MG63 (cell line): ENCODE measurements at regions not wholly inside any gene's neighbourhood (a gene's known extent, or its start where the extent isn't known, plus 50 kb on each side); places are given as distances from the start of the nearest gene placed in this dataset.

Experiments used
- DNase-seq: peaks from one replicate; pipeline ENCODE4 v3.0.0-alpha.2; 2020
- H3K27me3 ChIP-seq: fragments of 250-450 bp; sonication (Bioruptor Pico); 2 replicates; pipeline ENCODE4 v1.5.1; 2020; ENCODE audit warnings: mild to moderate bottlenecking, moderate library complexity
- H3K36me3 ChIP-seq: fragments of 250-450 bp; sonication (Bioruptor Pico); 2 replicates; pipeline ENCODE4 v1.5.1; 2020; ENCODE audit warnings: mild to moderate bottlenecking, moderate library complexity
- H3K4me3 ChIP-seq: fragments of 250-450 bp; sonication (Bioruptor Pico); 2 replicates; pipeline ENCODE4 v1.5.1; 2020; ENCODE audit warnings: mild to moderate bottlenecking, moderate library complexity
- H3K9me3 ChIP-seq: fragments of 250-450 bp; sonication (Bioruptor Pico); 2 replicates; pipeline ENCODE4 v1.5.1; 2020; ENCODE audit warnings: mild to moderate bottlenecking, moderate library complexity

DNA sequence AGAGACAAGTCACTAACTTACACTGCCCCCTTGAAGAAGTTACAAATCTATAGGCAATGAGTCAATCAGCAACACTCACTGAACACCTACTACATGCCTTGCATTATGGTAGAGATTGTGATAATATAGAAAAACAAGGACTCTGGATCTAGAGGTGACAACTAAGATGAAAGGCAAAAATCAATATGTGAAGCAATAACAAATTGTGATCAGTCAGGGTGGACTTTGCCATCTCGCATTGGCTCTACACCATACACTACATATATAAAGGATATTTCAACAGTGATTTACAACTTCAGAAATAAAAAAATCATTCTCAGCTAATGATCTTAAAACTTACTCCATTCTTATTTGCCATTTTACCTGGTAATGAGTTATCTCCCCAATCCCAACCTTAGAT lies 210.7 kb upstream of the CD96 start:
- H3K27me3 ChIP-seq = no peaks in the 10 kb centered on the region
- no peaks in the 10 kb centered on the region for H3K9me3 ChIP-seq
- no peak for DNase-seq
- no peaks in the 10 kb centered on the region for H3K36me3 ChIP-seq
- no peak overlapping the region for H3K4me3 ChIP-seq

DNA sequence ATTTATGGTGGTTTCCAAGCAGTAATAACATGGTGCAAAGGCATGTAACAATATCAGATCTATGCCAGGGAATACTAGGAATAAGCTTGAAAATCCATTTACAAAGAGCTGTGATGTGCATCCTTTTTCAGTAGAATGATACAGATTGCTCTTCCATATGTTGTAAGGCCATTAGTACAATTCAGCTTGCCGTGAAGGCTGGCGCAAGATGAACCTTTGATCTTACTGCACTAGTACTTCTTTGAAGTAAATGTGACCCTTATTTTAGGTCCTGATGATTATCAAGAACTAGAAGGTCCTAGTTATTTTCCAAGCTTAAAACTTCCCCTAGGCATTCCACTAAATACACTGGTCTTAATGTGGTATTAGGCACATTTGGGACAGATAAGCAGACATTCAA lies 210.1 kb upstream of the CD96 start:
- H3K4me3 ChIP-seq = no peak overlapping the region
- H3K36me3 ChIP-seq = no peaks in the 10 kb centered on the region
- no peaks in the 10 kb centered on the region for H3K9me3 ChIP-seq
- DNase-seq = no peak
- H3K27me3 ChIP-seq = no peaks in the 10 kb centered on the region

DNA sequence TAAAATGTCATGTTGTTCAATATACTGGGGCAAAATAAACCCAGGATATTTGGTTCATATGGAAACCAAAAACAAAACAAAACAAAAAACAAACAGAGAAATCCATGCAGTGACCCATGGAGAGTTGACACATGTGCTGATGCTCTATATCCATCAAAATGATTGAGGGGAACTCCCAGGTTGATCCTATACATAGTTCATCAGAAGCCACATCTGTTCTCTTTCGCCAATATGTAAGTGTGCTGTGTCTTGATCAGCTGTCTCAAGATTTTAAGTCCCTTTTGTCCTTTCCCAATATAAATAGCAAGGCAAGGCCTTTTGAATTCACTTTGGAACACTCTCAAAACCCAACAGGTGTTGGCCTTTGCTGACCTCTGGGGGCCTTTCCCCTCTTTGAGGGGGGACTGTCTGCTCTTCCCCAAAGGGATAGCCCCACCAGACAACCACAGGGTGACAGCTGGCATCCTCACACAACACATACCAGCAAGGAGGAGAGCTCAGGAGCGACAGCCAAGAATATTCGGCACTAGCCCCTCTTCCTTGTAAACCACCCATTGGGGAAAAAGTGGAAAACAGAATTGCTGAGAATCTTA lies 209.4 kb upstream of the CD96 start:
- DNase-seq = no peak
- H3K27me3 ChIP-seq = no peaks in the 10 kb centered on the region
- H3K36me3 ChIP-seq = no peaks in the 10 kb centered on the region
- no peak overlapping the region for H3K4me3 ChIP-seq
- no peaks in the 10 kb centered on the region for H3K9me3 ChIP-seq

DNA sequence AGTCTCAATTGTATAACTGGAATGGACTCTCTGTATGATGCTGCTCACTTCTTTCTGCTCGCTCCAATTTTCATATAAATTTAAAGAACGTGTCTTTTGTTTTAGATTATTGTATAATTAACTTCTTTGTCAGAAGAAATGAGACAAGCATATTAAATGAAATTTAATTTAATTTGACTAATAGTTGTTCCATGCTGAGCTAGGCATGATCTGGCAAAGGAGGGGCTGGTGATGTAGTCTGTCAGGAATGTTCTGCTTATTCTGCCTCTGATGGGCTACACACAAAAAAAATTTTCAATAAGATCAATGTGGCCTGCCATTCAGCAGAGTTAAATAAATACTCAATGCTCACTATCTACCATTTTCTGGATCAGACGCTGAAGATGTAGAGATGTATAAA lies 208.4 kb upstream of the CD96 start:
- Histone ChIP-seq H3K9me3 (no peaks in the 10 kb centered on the region), H3K27me3 (no peaks in the 10 kb centered on the region), H3K36me3 (no peaks in the 10 kb centered on the region), H3K4me3 (no peak overlapping the region)
- peak; percentile 49 for DNase-seq

DNA sequence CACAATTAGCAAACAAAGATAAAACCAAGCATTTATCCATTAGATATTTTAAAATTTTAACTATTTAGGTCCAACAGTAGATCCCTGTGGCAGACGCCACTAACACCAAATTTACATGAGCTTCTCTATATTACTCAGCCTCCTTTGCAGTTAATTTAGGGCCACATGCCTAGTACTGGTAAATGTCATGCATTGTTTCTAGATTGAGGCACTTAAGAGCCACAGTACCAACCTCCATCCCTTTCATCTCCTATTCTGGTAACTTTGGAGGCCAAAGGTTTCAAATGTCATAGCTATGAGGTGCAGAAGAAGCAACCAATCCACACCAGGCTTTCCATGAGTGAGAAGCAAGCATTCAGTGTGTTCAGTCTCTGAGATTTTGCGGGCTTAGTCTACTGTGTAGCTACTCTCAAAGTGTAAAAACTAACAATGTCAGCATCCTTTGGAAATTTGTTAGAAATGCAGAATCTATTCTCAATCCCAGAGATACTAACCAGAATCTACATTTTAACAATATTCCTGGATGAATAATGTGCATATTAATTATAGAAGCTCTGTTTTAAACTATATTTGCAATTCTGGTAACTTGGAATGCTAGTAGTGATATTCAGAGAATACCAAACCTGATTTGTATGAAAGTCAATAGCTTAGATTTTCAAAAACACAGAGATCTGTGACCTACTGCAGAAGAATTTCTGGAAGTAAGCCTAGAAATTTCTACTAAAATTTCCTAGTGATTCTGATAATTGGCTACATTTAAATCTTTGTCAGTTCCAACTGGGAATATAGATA lies 206.3 kb upstream of the CD96 start:
- no peaks in the 10 kb centered on the region for H3K27me3 ChIP-seq
- DNase-seq = no peak
- no peaks in the 10 kb centered on the region for H3K9me3 ChIP-seq
- H3K36me3 ChIP-seq = no peaks in the 10 kb centered on the region
- no peak overlapping the region for H3K4me3 ChIP-seq

DNA sequence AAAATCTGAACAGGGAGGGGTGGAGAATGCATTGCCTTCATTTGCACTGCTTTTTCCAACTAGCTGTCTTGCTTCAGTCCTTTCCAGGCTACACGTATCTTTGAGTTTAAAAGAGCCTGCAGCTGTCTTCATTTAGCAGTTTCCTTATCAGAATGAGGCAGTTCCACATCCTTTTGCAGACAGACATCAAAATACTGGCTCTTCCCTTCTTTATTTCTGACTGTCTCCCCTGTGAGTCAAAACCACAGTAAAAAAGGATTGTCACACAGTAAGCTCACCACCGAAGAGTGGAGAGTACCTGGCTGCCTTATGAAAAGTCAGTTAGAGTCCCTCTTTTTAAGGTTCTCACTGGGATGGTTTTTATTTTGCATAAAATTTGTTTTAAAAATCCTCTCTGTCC lies 205.5 kb upstream of the CD96 start:
- Histone ChIP-seq H3K4me3 (no peak overlapping the region), H3K27me3 (no peaks in the 10 kb centered on the region), H3K36me3 (no peaks in the 10 kb centered on the region), H3K9me3 (no peaks in the 10 kb centered on the region)
- DNase-seq = no peak

DNA sequence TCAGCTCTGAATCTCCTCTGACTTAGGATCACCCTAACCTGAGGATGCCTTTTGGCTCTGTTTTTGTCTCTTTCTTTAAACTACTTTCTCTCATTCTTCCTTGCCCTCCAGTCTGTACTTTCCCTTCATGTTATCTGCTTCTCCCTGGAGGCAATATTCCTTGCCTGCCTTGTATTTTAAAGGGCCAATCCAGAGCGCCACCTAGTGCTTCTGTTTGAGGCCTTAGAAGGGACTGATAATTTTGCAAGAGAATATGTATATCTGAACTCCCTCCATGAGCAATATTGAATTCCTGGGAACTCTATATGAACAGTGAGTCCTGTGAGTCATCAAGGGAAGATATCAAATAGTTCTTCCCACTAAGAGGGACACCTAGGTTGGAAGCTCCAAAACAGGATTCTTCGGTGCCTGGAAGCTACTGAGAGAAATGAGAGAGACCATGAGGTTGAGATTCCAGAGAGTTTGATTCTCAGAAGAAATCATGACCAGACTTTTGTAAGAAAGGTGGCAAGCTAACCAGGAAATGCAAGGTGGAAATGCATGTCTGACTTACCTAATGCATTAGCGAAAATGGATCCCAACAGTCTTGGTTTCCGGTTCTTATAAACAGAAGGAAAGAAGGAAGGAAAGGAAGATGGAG lies 203.8 kb upstream of the CD96 start:
- H3K27me3 ChIP-seq = no peaks in the 10 kb centered on the region
- peak; percentile 59 for DNase-seq
- no peaks in the 10 kb centered on the region for H3K36me3 ChIP-seq
- H3K4me3 ChIP-seq = no peak overlapping the region
- H3K9me3 ChIP-seq = no peaks in the 10 kb centered on the region

DNA sequence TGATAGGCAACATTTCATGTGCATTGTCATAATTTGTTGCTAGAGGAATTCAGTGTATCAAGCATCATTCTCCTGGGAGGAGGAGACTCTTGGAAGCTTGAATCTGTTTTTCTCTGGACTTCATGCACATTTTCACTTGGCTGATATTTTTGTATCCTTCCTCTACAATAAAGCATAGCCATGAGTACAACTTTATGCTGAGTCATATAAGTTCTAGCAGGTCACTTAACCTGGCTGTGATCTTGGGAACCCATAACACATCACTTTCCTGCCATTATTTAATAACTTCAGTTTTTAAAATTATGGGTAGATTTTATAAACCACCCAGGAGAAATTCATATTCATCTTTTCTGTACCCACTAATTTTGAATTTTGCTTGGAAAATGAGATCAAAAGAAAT lies 203.0 kb upstream of the CD96 start:
- no peak overlapping the region for H3K4me3 ChIP-seq
- no peaks in the 10 kb centered on the region for H3K27me3 ChIP-seq
- DNase-seq = no peak
- no peaks in the 10 kb centered on the region for H3K9me3 ChIP-seq
- H3K36me3 ChIP-seq = no peaks in the 10 kb centered on the region

DNA sequence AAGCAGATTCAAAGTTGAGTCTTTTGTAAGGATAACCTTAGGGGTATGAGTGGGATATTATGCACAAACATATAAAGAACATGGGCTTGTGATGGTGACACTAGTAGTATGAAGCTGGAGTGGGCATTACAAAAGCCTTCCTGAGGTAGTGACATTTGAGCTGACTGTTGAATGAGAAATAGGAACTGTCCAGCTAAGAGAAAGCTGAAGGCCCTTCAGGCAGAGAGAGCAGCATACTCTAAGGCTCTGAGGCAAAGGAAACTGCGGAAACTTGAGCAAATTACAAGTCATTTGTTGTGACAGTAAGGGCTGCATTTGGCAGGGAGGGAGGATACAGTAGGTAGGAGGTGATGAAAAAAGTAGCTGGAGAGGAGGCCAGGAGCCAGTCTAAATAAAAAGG lies 190.7 kb upstream of the CD96 start:
- H3K9me3 ChIP-seq = peaks cover 3% of the 10 kb centered on the region; the same call in 1 of the 2 replicates
- no peak for DNase-seq
- no peak overlapping the region for H3K4me3 ChIP-seq
- no peaks in the 10 kb centered on the region; the same call in 1 of the 2 replicates for H3K27me3 ChIP-seq
- H3K36me3 ChIP-seq = no peaks in the 10 kb centered on the region

DNA sequence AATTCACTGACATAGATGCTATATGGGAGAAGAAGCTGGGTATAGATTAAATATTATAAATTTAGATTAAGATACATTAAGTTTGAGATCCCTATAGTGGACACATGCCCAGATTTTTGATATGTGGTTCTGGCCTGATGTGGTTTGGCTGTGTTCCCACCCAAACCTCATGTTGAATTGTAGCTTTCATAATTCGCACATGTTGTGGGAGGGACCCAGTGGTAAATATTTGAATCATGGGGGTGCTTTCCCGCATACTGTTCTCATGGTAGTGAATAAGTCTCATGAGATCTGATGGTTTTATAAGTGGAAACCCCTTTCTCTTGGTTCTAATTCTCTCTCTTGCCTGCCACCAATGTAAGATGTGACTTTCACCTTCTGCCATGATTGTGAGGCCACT lies 189.4 kb upstream of the CD96 start:
- H3K27me3 ChIP-seq = no peaks in the 10 kb centered on the region; the same call in 1 of the 2 replicates
- no peak for DNase-seq
- H3K4me3 ChIP-seq = no peak overlapping the region
- peaks cover 3% of the 10 kb centered on the region; the same call in 1 of the 2 replicates for H3K9me3 ChIP-seq
- H3K36me3 ChIP-seq = no peaks in the 10 kb centered on the region

DNA sequence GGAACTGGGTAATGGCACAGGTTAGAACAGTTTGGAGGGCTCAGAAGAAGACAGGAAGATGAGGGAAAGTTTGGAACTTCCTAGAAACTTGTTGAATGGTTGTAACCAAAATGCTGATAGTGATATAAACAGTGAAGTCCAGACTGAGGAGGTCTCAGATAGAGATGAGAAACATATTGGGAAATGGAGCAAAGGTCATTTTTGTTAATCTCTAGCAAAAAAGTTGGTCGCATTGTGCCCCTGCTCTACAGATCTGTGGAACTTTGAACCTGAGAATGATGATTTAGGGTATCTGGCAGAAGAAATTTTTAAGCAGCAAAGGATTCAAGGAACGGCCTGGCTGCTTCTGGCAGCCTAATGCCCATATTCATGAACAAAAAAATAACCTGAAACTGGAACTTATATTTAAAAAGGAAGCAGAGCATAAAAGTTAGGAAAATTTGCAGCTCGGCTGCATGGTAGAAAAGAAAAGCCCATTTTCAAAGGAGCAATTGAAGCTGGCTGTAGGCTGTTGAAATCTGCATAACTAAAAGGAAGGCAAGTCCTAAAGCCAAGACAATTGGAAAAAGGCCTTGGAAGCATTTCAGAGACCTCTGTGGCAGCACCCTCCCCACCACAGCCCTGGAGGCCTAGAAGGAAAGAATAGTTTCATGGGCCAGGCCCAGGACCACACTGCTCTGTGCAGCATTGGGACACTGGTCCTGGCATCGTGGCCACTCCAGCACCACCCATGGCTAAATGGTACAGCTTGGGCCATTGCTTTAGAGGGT lies 182.6 kb upstream of the CD96 start:
- DNase-seq = no peak
- Histone ChIP-seq H3K9me3 (no peaks in the 10 kb centered on the region), H3K36me3 (no peaks in the 10 kb centered on the region), H3K4me3 (no peak overlapping the region), H3K27me3 (peaks cover 5% of the 10 kb centered on the region; the same call in 1 of the 2 replicates)

DNA sequence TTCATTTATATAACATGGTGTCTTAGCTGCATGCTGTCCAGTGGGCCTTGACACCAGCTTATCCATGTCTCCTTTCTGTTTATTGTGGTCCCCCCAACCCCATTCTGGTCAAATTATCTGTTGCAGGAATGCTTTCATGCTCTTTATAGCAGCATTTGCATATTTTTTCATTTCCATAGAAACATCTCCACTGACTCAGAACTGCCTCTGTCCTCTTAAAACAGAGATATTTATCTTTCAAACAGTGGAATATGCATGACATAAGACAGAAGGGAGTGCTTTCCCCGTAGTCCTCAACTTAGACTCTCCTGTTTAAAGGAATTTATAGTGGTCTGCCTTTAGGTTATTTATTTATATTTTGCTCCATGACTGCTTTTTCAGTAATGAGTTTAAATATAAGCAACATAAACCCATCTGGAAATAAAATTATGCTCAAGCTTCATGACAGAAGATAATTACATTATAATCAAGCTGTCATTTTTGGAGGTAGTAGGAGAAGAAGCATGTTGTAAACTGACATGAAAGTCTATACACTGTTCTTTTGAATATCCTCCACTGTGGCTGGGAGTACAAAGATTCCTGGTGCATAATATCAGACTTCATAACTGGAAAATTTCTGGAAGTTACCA lies 179.5 kb upstream of the CD96 start:
- no peaks in the 10 kb centered on the region for H3K36me3 ChIP-seq
- no peaks in the 10 kb centered on the region for H3K9me3 ChIP-seq
- H3K4me3 ChIP-seq = no peak overlapping the region
- H3K27me3 ChIP-seq = peaks cover 5% of the 10 kb centered on the region; the same call in 1 of the 2 replicates
- no peak for DNase-seq

DNA sequence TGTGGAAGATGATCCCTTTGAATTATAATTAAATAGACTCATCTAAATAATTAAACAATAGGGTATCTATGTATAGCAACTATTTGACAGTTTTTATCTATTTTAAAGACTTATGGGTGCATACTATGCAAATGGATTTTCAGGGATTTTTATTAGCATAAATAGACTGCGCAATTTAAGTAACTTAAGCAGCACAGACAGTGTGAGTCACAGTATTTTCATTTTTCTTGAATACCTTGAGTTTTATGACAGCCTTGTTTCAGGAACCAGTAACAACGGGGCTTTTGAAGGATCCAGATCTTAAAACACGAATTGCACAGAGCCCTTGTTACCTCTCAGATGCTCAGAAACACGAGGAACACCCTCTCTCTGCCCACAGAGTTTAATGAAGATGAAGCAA lies 175.5 kb upstream of the CD96 start:
- no peaks in the 10 kb centered on the region for H3K36me3 ChIP-seq
- H3K4me3 ChIP-seq = no peak overlapping the region
- peaks cover 2% of the 10 kb centered on the region; the same call in 1 of the 2 replicates for H3K27me3 ChIP-seq
- H3K9me3 ChIP-seq = peaks cover 5% of the 10 kb centered on the region
- no peak for DNase-seq

DNA sequence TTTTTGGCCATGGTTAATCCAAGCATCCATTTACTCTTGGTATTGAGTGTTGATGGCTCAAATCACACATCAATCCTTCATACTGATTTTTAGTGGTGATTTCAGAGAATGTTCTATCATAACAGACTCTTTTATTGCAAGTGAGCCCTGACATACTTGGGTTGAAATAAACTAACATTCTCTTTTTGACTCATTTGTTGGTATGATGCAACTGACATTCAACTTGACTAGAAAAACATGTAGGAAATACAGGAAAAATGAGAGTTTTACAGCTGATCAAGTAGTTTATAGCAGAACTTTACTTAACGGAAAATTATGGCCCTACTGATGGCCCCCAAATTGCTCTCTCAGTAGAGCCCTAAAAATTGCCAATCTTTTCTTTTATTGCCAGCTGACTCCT lies 173.9 kb upstream of the CD96 start:
- no peak for DNase-seq
- H3K36me3 ChIP-seq = no peaks in the 10 kb centered on the region
- H3K27me3 ChIP-seq = peaks cover 2% of the 10 kb centered on the region; the same call in 1 of the 2 replicates
- no peak overlapping the region for H3K4me3 ChIP-seq
- H3K9me3 ChIP-seq = peaks cover 9% of the 10 kb centered on the region

DNA sequence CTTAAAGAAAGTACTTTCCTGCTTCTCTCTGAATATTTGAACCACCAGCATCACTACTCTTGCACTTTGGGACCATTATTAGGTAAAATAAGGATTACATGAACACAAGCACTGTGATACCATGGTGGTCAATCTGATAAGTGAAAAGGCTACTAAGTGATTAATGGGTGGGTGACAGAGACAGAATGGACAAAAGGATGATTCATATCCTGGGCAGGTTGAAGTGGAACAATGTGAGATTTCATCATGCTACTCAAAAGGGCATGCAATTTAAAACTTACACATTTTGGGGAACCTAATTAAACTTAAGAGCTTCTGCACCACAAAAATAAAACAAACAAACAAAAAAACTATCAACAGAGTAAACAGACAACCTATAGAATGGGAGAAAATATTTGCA lies 172.0 kb upstream of the CD96 start:
- no peak overlapping the region for H3K4me3 ChIP-seq
- H3K27me3 ChIP-seq = no peaks in the 10 kb centered on the region
- peaks cover 10% of the 10 kb centered on the region for H3K9me3 ChIP-seq
- no peaks in the 10 kb centered on the region for H3K36me3 ChIP-seq
- DNase-seq = no peak

DNA sequence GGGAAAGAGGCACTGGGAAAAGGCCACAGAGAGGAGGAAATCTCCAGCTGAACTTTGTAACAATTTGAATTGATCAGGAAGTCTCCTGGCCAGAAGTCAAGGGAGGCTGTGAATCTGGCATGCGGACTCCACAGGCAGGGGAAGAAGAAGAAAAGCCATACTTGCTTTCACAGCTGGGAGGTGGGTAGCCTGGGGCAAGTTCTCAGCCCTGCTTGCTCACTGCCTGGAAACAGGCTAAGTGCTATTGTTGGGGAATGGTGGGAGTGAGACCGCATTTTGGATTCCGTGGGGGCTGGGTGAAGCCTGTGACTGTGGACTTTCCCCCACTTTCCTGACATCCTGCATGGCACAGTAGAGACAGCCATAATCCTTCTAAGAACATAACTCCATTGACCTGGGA lies 168.8 kb upstream of the CD96 start:
- Histone ChIP-seq H3K4me3 (no peak overlapping the region), H3K36me3 (no peaks in the 10 kb centered on the region), H3K9me3 (peaks cover 16% of the 10 kb centered on the region), H3K27me3 (no peaks in the 10 kb centered on the region; the same call in 1 of the 2 replicates)
- no peak for DNase-seq

DNA sequence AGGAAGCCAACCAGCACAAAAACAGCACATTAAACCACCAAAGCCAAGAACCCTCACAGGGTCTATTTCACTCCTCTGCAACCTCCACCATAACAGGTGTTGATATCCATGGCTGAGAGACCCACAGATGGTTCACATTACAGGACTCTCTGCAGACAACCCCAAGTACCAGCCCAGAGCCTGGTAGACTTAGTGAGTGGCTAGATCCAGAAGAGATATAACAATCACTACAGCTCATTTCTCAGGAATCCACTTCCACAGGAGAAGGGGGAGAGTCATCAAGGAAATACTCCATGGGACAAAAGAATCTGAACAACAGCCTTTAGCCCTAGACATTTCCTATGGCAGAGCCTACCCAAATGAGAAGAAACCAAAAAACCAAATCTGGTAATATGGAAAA lies 168.1 kb upstream of the CD96 start:
- no peaks in the 10 kb centered on the region; the same call in 1 of the 2 replicates for H3K27me3 ChIP-seq
- DNase-seq = no peak
- H3K9me3 ChIP-seq = peaks cover 16% of the 10 kb centered on the region
- no peak overlapping the region for H3K4me3 ChIP-seq
- no peaks in the 10 kb centered on the region for H3K36me3 ChIP-seq
